ENCODE measurements at regions not wholly inside any gene's neighbourhood (a gene's known extent, or its start where the extent isn't known, plus 50 kb on each side); places are given as distances from the start of the nearest gene placed in this dataset.

DNA sequence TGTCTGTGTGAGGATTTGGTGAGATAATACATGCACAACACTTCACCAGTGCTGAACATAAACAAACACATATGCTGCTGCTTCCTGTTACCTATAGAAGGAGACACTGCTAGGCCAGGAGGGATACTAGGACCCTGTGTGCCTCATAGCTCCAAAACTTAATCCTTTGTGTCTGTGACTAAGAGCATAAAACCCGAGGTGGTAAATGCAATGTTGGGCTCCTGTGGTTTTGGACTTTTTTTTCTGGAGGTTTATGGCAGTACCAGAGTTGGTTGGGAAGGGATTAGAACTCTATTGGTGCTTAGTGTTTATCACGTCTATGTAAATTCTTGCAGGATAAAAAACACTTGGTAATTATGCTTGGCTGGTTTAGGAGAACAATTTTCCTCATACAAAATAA is 122.9 kb downstream of the NUF2 start:
- Histone ChIP-seq H3K36me3 (no peaks in the 10 kb centered on the region), H3K9me3 (no peaks in the 10 kb centered on the region), H3K27ac (no peak overlapping the region), H3K27me3 (peaks cover 0 to under 1% of the 10 kb centered on the region in 2 donors), H3K4me1 (no peaks in the 10 kb centered on the region), H3K4me3 (no peak overlapping the region)
- DNase-seq (no peak), ATAC-seq (no peak)
- TF ChIP-seq, protein P1, sequence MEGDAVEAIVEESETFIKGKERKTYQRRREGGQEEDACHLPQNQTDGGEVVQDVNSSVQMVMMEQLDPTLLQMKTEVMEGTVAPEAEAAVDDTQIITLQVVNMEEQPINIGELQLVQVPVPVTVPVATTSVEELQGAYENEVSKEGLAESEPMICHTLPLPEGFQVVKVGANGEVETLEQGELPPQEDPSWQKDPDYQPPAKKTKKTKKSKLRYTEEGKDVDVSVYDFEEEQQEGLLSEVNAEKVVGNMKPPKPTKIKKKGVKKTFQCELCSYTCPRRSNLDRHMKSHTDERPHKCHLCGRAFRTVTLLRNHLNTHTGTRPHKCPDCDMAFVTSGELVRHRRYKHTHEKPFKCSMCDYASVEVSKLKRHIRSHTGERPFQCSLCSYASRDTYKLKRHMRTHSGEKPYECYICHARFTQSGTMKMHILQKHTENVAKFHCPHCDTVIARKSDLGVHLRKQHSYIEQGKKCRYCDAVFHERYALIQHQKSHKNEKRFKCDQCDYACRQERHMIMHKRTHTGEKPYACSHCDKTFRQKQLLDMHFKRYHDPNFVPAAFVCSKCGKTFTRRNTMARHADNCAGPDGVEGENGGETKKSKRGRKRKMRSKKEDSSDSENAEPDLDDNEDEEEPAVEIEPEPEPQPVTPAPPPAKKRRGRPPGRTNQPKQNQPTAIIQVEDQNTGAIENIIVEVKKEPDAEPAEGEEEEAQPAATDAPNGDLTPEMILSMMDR (IDR thresholded peaks at IDR 0.05): no peak
- intact Hi-C loops (cut with DNase I): no loop called here

DNA sequence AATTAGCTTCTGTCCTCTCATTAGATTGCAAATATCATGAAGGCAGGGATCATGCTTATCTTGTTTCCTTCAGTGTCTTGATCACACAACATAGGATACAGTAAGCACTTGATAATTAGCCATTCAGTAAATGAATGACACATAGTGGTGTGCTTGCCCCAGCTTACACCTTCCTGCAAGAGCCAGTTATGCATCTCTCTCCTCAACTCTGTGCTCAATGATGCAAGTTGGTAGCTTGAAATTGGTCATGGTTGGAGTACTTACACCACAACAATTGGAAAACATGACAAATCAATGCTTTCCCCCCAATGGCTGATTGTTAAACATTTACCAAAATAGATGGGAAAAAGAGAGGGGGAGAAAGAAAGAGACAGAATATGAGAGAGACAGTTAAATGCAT is 129.2 kb downstream of the NUF2 start:
- ATAC-seq (no peak), DNase-seq (no peak)
- no peak overlapping the region for H3K27ac ChIP-seq
- intact Hi-C loops (cut with DNase I): no loop called here
- H3K36me3 ChIP-seq: no peaks in the 10 kb centered on the region
- H3K4me3 ChIP-seq: no peak overlapping the region
- H3K27me3 ChIP-seq: no peaks in the 10 kb centered on the region
- H3K9me3 ChIP-seq: no peaks in the 10 kb centered on the region
- no peaks in the 10 kb centered on the region for H3K4me1 ChIP-seq
- TF ChIP-seq, protein P1 (IDR thresholded peaks at IDR 0.05): no peak

DNA sequence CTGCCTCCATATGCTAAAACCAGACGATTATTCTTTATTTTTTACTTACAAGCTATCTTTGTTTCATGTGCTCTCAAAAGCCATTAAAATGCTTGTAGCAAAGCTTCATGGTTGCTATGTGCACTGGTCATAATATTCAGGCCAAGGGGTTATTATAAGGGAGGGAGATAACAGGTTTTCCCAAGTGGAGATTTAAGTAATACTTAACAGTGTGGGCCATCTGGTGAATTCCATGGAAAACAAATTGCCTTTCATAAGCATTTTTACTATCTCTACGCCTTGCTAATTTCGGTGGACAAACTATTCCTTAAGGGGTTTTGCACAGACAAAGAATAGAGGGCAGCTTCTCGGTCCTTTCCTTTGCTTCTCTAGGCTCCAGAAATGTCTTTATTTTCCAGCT is 137.8 kb downstream of the NUF2 start:
- ATAC-seq: no peak
- H3K27me3 ChIP-seq: no peaks in the 10 kb centered on the region
- DNase-seq: no peak
- H3K9me3 ChIP-seq: no peaks in the 10 kb centered on the region
- intact Hi-C loops (cut with DNase I): no loop called here
- TF ChIP-seq, protein P1 (IDR thresholded peaks at IDR 0.05): no peak
- H3K4me3 ChIP-seq: no peak overlapping the region
- H3K36me3 ChIP-seq: no peaks in the 10 kb centered on the region
- no peak overlapping the region for H3K27ac ChIP-seq
- H3K4me1 ChIP-seq: no peaks in the 10 kb centered on the region

DNA sequence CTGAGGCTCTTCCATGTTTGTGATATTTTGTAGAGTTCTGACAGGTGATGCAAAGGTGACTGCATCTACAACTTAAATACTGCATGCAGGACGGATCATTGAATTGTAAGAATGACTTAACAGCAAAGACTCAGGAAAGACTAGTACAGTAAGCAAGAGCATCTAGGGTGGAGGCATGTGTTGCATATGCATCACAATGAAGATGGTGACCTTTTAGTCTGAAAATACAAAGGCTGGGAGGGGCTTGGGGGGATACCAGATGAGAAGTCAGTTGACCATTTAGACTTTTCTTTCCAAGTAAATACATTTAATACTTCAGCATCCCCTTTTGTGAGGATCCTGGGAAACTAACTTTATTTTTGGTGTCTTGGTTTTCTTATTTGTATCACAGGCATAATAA is 145.5 kb downstream of the NUF2 start:
- intact Hi-C loops (cut with DNase I): no loop called here
- ATAC-seq (no peak), DNase-seq (no peak)
- Histone ChIP-seq H3K9me3 (no peaks in the 10 kb centered on the region), H3K27ac (no peak overlapping the region), H3K36me3 (no peaks in the 10 kb centered on the region), H3K4me3 (no peak overlapping the region), H3K27me3 (no peaks in the 10 kb centered on the region), H3K4me1 (no peaks in the 10 kb centered on the region)
- TF ChIP-seq, protein P1 (IDR thresholded peaks at IDR 0.05): no peak

DNA sequence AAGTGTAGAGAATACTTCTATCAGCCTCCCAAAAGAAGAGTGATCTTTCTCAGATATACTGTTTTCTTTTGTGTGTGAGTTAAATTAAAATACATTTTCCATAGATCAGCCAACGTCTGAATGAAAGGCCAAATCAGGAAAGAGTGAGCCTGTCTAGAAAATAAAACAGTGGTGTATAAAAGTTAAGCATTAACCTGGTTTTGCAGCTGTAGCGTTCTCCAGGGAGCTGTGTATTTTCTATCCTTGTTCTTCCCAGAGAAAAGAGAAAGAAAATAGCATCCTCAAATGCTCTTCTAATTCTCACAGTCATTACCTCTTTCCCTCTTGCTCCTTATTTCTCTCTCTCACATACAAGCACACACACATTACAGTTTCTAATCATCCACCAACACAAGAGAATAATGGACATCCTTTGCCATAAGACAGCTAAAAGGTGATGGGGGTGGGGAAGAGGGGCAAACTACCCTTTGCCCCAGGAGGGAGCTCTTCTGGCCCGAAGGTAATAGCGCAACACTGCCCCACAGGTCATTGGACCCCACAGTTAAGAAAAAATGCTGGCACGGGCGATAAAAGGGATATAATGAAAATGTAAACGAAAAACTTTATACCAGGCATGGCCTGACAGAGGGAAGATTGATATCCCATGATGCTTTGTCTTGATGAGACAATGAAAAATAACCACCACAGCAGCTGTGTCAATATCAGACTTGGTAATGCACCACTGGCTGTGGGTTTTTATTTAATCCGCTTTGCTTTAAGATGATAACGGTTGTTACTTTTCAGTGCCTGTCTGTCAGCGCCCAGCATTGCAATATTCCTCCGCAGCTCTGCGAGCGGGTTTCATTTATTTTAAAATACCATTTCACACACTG is 150.3 kb downstream of the NUF2 start:
- no peaks in the 10 kb centered on the region for H3K27me3 ChIP-seq
- TF ChIP-seq, protein P1 (IDR thresholded peaks at IDR 0.05): no peak
- H3K36me3 ChIP-seq: no peaks in the 10 kb centered on the region
- no peaks in the 10 kb centered on the region for H3K4me1 ChIP-seq
- H3K9me3 ChIP-seq: no peaks in the 10 kb centered on the region
- intact Hi-C loops (cut with DNase I): no loop called here
- no peak for ATAC-seq
- H3K4me3 ChIP-seq: no peak overlapping the region
- DNase-seq: no peak
- H3K27ac ChIP-seq: no peak overlapping the region

Data from left lung (tissue), 4 donors.